WTC11 (cell line): ENCODE measurements at regions not wholly inside any gene's neighbourhood (a gene's known extent, or its start where the extent isn't known, plus 50 kb on each side); places are given as distances from the start of the nearest gene placed in this dataset.

Source experiments
- AFF4 ChIP-seq: sonication (generic); formaldehyde crosslinking; IDR thresholded peaks from 2 replicates; pipeline ENCODE4 v1.8.1; 2023; ENCODE audit warnings: mild to moderate bottlenecking, missing genetic modification reagents, borderline replicate concordance
- CTCF ChIP-seq: fragments of 200-600 bp; IDR thresholded peaks from 2 replicates; pipeline ENCODE4 v1.8.0; 2022; ENCODE audit warnings: antibody characterized with exemption
- E2F4 ChIP-seq: sonication (generic); formaldehyde crosslinking; IDR thresholded peaks from 2 replicates; pipeline ENCODE4 v1.8.1; 2022; ENCODE audit warnings: low read depth, mild to moderate bottlenecking, moderate library complexity, missing genetic modification reagents, borderline replicate concordance

GRCh38 chr7:156334636-156335035, 305.9 kb upstream of the RNF32 start:
- TF ChIP-seq CTCF (no peak), AFF4 (no peak), E2F4 (CRISPR knock-in tag) (no peak)
